T-helper 2 cell treated with Interferon-gamma antibody and Interleukin-4, amounts not matched to agents 100 ng/mL and 5 ng/mL, for 36 hours (primary cell): ENCODE measurements at regions not wholly inside any gene's neighbourhood (a gene's known extent, or its start where the extent isn't known, plus 50 kb on each side); places are given as distances from the start of the nearest gene placed in this dataset.
"Not testable (repeated sequence)": the region's sequence is repeated elsewhere in the genome, so short reads cannot be mapped to it uniquely, and the experiment has no call there.

Experiments
- intact Hi-C: fragments of 100-400 bp; cut with micrococcal nuclease; formaldehyde crosslinking; loops from one replicate; pipeline ENCODE4 v1.15.1; 2023

DNA sequence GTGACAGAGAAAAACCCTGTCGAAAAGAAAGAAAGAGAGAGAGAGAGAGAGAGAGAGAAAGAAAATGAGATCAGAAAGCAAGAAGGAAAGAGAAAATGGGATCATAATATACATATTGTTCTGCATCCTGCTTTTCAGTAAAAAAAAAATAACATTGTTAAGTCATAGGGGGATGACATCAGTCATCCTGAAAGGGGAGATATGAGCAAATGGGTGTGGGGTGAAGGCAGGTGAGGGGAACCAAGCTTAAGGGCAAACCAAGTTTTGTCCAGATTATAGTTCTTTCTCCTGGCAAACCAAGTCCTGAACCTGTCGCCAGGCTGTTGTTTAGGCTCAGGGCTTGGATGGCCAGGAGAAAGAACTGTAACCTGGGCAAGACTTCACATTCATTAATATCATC lies 92.6 kb upstream of the TMTC4 start:
- intact Hi-C loops: no loop called here

DNA sequence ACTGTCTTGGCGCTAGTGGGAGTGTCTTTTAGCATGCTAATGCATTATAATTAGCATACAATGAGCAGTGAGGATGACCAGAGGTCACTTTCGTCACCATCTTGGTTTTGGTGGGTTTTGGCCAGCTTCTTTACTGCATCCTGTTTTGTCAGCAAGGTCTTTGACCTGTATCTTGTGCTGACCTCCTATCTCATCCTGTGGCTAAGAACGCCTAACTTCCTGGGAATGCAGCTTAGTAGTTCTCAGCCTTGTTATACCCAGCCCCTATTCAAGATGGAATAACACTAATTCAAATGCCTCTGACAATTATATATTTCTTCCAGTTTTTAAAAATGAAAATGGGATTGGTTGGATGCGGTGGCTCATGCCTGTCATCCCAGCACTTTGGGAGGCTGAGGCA lies 92.0 kb upstream of the TMTC4 start:
- intact Hi-C loops: not testable (repeated sequence)

GRCh38 chr13:100764937-100765336 lies 90.3 kb upstream of the TMTC4 start:
- intact Hi-C loops: no loop called here

DNA sequence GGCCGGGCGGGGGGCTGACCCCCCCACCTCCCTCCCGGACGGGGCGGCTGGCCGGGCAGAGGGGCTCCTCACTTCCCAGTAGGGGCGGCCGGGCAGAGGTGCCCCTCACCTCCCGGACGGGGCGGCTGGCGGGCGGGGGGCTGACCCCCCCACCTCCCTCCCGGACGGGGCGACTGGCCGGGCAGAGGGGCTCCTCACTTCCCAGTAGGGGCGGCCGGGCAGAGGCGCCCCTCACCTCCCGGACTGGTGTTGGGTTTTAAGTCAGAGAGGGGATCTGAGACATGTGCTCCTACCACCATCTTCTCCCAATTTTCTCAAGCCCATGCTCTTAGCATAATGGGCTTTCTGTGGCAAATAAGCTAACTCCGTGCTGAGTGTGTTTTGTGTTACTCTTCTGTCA lies 87.5 kb upstream of the TMTC4 start:
- intact Hi-C loops: not testable (repeated sequence)

DNA sequence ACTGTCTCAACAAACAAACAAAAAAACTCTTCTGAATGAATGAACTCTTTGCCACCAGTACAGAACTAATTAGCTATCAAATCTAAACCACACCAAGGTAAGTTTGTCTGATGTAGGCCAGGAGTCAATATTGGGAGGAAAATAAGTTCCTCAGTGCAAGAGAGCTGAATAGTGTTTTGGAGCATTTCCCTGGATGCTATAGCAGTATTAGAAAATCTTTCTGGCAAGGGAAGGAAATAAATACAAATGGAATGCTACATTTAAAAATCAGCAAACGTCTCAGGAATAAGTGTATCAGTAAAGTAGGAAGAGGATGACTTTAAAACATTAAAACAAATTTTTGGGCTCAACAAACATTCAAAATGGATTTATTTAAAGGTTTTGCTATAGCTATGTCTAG lies 81.3 kb upstream of the TMTC4 start:
- intact Hi-C loops: no loop called here

- intact Hi-C loops: no loop called here
Observed at GRCh38 chr13:100754459-100754858, 79.9 kb upstream of the TMTC4 start.

- intact Hi-C loops: no loop called here
Observed at GRCh38 chr13:100753376-100753775, 78.8 kb upstream of the TMTC4 start.

GRCh38 chr13:100751826-100752225 lies 77.2 kb upstream of the TMTC4 start:
- intact Hi-C loops: no loop called here

DNA sequence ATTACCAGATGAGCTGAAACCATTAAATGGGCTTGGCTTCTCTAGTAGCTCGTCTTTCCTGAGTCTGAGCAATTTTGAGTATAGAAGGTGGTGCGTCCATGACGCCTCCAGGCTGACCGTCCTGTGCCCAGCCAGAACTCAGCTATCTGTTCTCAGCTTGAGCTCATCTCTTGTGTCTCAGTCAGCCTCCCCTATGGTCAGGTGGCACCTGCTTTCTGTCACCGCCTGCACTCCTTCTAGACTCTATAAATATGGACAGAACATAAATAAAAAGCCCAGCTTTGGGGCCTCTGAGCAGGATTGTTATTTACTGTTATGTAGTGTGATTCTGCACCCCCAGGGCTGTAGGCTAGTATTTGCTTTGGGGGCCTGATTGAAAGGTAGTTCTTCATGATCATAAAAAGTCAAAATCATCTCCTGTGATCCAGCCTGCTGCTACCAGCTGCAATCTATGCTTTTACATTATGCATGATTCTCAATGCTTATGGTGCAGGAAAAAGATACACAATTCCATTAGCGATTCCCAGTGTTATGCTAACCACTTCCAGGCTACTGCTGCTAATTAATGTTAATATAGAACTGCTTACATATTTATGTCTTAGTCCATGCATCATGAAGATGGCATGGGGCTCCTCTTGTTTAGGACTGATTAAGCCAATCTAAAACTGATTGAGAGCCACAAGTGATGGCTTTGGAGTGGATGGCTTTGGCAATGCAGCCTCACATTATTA lies 72.5 kb upstream of the TMTC4 start:
- intact Hi-C loops: no loop called here

DNA sequence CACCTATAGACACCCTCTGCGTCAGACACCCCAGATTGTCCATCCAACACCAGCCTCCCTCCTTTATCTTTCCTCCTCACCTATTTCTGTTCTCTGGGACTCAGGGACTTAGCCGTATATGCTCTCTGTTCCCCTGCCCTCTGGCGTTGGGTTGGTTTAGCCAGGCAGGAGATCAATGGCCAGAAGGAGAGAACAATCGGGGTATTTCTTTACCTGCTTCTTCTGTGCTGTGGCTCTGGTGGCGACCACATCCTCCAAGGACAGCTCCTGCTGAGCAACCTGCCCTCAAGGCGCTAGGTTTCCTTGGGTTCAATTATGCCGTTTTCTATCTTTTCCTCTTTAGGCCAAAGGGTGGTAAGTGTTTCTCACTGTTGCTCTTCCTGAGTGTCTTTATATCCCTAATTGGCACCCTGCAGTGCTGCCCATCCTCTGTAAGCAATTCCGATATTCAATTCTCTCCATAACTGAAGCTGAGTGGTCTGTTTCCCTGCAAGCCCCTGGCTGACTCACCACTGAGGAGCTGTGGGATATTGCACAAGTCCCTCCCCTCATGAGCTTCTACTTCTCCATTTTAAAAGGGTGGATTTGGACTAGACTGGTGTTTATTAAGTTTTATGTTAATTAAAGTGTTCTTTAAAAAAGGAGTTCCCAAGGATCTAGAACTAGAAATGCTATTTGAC lies 63.7 kb upstream of the TMTC4 start:
- intact Hi-C loops: no loop called here

DNA sequence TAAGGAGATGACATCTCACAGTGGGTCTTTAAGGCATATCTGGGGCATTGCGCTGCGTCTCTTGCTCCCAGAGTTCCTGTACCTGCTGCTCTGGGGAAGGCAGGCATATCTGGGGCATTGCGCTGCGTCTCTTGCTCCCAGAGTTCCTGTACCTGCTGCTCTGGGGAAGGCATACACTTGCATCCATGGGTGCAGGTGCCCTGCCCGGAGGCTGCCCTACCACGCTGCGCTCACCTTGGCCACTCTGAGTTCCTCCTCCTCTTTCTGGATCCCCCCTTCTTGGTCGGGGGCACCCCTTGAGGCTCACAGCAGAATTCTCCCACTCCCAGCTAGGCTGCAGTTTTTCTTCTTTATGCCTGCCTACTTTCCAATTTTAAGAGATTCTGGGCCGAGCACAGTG lies 60.9 kb upstream of the TMTC4 start:
- intact Hi-C loops: no loop called here

DNA sequence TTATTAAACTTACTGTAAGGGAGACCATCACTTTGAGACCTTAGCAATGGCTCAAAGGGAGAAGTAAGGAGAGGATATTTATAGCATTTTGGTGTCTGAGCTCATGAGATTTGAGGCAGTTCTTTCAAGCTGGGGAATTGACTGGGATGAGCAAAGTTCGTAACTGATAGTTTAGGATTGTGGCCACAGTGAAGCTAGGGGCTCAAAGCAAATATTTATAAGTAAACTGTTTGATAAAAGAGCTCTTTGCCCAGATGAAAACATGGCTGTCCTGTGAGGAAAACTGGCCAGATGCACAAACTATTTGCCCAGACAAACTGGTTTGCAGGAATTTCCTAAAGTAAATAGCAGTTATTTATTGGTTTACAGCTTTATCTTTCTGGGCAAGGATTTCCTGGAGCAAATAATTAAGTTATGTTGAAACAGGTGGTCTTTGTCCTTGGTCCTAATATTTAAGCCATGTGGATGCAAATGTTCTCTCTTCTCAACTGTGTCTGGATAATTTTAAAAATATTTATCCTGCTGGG lies 59.7 kb upstream of the TMTC4 start:
- intact Hi-C loops: no loop called here

- intact Hi-C loops: no loop called here
Observed at GRCh38 chr13:100733261-100733660, 58.7 kb upstream of the TMTC4 start.

DNA sequence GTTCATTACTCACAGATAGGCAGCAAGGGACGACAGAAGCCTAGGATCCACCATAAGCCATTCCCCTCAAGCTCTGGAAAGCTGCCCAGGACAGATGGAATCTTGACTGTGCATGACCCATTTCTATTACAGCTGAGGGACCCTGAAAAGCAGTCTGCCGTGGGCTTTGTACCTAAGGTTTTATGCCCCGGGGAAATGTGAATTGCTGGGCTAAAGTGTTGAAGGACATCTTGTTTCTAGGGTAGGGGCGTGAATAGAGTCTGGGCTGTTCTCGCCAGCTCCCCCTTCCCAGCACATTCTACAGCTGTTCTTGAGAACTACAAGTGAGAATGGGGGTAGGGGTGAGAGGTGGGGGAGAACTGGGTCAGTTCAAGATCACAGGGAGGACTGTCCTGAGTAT lies 53.6 kb upstream of the TMTC4 start:
- intact Hi-C loops: no loop called here

GRCh38 chr13:100725472-100725871 lies 50.9 kb upstream of the TMTC4 start:
- intact Hi-C loops: no loop called here

DNA sequence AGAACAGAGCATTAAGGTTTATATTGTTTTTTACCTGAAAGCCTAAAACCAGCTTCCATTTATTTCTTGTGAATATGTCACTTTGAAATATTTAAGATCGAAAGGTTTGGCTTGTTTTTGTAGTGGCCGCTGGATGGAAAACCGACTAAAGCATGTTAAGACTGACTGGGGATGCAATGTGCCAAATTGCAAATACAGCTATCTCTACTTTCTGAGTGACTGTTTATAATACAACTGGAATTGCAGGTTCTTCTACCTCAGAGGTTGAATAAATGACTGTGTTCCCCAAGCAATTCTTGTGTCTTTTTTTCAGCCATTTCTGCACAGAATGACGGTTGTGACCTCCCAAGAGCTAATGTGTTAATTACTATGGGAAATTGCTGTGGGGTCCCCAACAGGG lies 50.0 kb upstream of the TMTC4 start:
- intact Hi-C loops: loop anchor here (5.0 kb wide), 1 partner anchor 403 kb away; no protein-coding TSS in a partner anchor
